ENCODE measurements at regions not wholly inside any gene's neighbourhood (a gene's known extent, or its start where the extent isn't known, plus 50 kb on each side); places are given as distances from the start of the nearest gene placed in this dataset.

GRCh38 chr16:73390491-73390890 is 342.6 kb upstream of the ZFHX3 start:
- TF ChIP-seq FOXM1 (IDR thresholded peaks at IDR 0.05; ENCODE audit: borderline replicate concordance) (no peak), SP1 (IDR thresholded peaks at IDR 0.05) (no peak), ELF4 (IDR thresholded peaks at IDR 0.05) (no peak), TARDBP (IDR thresholded peaks at IDR 0.05) (no peak), LEF1 (IDR thresholded peaks at IDR 0.05; ENCODE audit: borderline replicate concordance) (no peak), BHLHE40 (IDR thresholded peaks at IDR 0.05; ENCODE audit: borderline replicate concordance) (no peak), ARNT (IDR thresholded peaks at IDR 0.05) (no peak), SUZ12 (IDR thresholded peaks at IDR 0.05) (no peak)
- TF ChIP-seq, protein P1, sequence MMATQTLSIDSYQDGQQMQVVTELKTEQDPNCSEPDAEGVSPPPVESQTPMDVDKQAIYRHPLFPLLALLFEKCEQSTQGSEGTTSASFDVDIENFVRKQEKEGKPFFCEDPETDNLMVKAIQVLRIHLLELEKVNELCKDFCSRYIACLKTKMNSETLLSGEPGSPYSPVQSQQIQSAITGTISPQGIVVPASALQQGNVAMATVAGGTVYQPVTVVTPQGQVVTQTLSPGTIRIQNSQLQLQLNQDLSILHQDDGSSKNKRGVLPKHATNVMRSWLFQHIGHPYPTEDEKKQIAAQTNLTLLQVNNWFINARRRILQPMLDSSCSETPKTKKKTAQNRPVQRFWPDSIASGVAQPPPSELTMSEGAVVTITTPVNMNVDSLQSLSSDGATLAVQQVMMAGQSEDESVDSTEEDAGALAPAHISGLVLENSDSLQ (IDR thresholded peaks at IDR 0.05), result no peak

Data from HEK293T (cell line).